DOHH2 (cell line): ENCODE measurements at regions not wholly inside any gene's neighbourhood (a gene's known extent, or its start where the extent isn't known, plus 50 kb on each side); places are given as distances from the start of the nearest gene placed in this dataset.
"Not testable (repeated sequence)": the region's sequence is repeated elsewhere in the genome, so short reads cannot be mapped to it uniquely, and the experiment has no call there.

Source experiments
- H3F3A ChIP-seq: fragments of 200-600 bp; sonication (generic), shearing (Covaris generic); 2 replicates; pipeline ENCODE4 v1.6.0; 2016; ENCODE audit warnings: antibody characterized with exemption, mild to moderate bottlenecking; ENCODE audit not compliant: control insufficient read depth, insufficient read depth
- H3K27ac ChIP-seq: fragments of 200-600 bp; sonication (generic); 2 replicates; pipeline ENCODE4 v1.5.1; 2014; ENCODE audit warnings: low read depth, mild to moderate bottlenecking, low read length, moderate library complexity
- H3K27me3 ChIP-seq: fragments of 200-600 bp; sonication (generic); 2 replicates; pipeline ENCODE4 v1.6.1; 2014; ENCODE audit warnings: mild to moderate bottlenecking, low read length, mixed read lengths; ENCODE audit not compliant: control insufficient read depth
- H3K36me3 ChIP-seq: fragments of 200-600 bp; sonication (generic); 2 replicates; pipeline ENCODE4 v1.6.1; 2014; ENCODE audit warnings: mild to moderate bottlenecking, low read length, moderate library complexity, mixed read lengths; ENCODE audit not compliant: control insufficient read depth
- H3K4me1 ChIP-seq: fragments of 200-600 bp; sonication (generic); 2 replicates; pipeline ENCODE4 v1.6.1; 2014; ENCODE audit warnings: mild to moderate bottlenecking, low read length, mixed read lengths; ENCODE audit not compliant: control insufficient read depth
- H3K4me2 ChIP-seq: fragments of 200-600 bp; sonication (generic); 2 replicates; pipeline ENCODE4 v1.6.0; 2014; ENCODE audit warnings: mild to moderate bottlenecking, low read length, moderate library complexity
- H3K4me3 ChIP-seq: fragments of 200-600 bp; sonication (generic); 2 replicates; pipeline ENCODE4 v1.5.1; 2014; ENCODE audit warnings: mild to moderate bottlenecking, low read length, mixed read lengths
- H3K79me2 ChIP-seq: fragments of 200-600 bp; sonication (generic); 2 replicates; pipeline ENCODE4 v1.6.1; 2014; ENCODE audit warnings: mild to moderate bottlenecking, low read length, mixed read lengths; ENCODE audit not compliant: control insufficient read depth
- H3K9me2 ChIP-seq: fragments of 200-600 bp; sonication (generic); replicated peaks from 2 replicates; pipeline ENCODE4 v1.6.1; 2014; ENCODE audit warnings: mild to moderate bottlenecking, low read length, mixed read lengths; ENCODE audit not compliant: control insufficient read depth
- H3K9me3 ChIP-seq: fragments of 200-600 bp; sonication (generic); 2 replicates; pipeline ENCODE4 v1.6.1; 2014; ENCODE audit warnings: antibody characterized with exemption, low read length, mixed read lengths; ENCODE audit not compliant: control insufficient read depth, insufficient read depth
- H4K20me1 ChIP-seq: fragments of 200-600 bp; sonication (generic); 2 replicates; pipeline ENCODE4 v1.6.0; 2014; ENCODE audit warnings: low read depth, mild to moderate bottlenecking, antibody characterized with exemption, low read length, moderate library complexity; ENCODE audit not compliant: control insufficient read depth, insufficient read depth
- EZH2phosphoT487 ChIP-seq: fragments of 200-600 bp; sonication (generic); IDR thresholded peaks from 2 replicates; pipeline ENCODE4 v1.6.1; 2017; ENCODE audit warnings: borderline replicate concordance, mild to moderate bottlenecking, antibody characterized with exemption, low read length, moderate library complexity, mixed read lengths
- TF ChIP-seq, protein P1 (sequence below): fragments of 200-600 bp; sonication (generic); IDR thresholded peaks from one replicate; pipeline ENCODE4 v1.5.1; 2014; ENCODE audit warnings: antibody characterized with exemption, mild to moderate bottlenecking, low read depth, low read length; ENCODE audit not compliant: poor library complexity, severe bottlenecking

DNA sequence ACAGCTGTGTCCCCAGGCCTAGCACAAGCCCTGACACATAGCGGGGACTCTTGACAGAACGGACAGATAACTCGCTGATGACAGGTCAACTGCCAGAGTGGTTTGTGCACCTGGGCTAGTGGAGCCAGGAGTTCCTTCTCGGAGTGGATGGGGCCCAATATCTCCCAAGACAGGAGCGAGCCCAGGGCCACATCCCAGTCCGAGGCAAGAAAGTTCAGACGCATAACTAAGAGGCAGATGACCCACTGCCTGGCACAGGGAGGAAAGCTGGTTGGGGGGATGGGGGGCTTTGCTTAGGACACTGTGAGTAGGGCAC lies 69.6 kb upstream of the ZNF479 start:
- no peaks in the 10 kb centered on the region for H3K79me2 ChIP-seq
- no peaks in the 10 kb centered on the region for H3K27me3 ChIP-seq
- H3K4me2 ChIP-seq = no peak overlapping the region
- no peaks in the 10 kb centered on the region for H3K9me2 ChIP-seq
- no peak overlapping the region for H3K27ac ChIP-seq
- no peaks in the 10 kb centered on the region for H4K20me1 ChIP-seq
- H3K4me3 ChIP-seq = no peak overlapping the region
- TF ChIP-seq, protein P1, sequence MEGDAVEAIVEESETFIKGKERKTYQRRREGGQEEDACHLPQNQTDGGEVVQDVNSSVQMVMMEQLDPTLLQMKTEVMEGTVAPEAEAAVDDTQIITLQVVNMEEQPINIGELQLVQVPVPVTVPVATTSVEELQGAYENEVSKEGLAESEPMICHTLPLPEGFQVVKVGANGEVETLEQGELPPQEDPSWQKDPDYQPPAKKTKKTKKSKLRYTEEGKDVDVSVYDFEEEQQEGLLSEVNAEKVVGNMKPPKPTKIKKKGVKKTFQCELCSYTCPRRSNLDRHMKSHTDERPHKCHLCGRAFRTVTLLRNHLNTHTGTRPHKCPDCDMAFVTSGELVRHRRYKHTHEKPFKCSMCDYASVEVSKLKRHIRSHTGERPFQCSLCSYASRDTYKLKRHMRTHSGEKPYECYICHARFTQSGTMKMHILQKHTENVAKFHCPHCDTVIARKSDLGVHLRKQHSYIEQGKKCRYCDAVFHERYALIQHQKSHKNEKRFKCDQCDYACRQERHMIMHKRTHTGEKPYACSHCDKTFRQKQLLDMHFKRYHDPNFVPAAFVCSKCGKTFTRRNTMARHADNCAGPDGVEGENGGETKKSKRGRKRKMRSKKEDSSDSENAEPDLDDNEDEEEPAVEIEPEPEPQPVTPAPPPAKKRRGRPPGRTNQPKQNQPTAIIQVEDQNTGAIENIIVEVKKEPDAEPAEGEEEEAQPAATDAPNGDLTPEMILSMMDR = no peak
- no peak for TF ChIP-seq EZH2phosphoT487
- no peaks in the 10 kb centered on the region for H3K4me1 ChIP-seq
- no peaks in the 10 kb centered on the region for H3F3A ChIP-seq
- H3K9me3 ChIP-seq = peaks cover 54% of the 10 kb centered on the region
- H3K36me3 ChIP-seq = no peaks in the 10 kb centered on the region

DNA sequence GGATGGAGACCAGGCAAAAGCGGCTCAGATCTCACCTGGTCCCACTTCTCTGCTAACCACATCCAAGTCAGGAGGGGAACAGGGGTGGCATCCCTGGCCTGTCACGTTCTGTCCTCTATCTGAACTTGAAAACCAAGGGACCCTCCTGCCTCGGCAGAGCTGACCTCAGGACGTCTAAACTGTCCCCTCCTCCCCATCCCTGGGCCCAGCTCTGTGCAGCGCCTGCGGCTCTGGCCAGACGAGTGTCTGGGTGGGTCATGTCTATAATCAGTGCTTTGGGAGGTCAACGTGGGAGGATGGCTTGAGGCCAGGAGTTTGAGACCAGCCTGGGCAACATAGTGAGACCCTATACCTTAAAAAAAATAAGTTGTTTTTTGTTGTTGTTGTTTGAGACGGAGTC lies 70.0 kb upstream of the ZNF479 start:
- H3K9me3 ChIP-seq = peaks cover 54% of the 10 kb centered on the region
- no peaks in the 10 kb centered on the region for H3K27me3 ChIP-seq
- no peaks in the 10 kb centered on the region for H4K20me1 ChIP-seq
- H3K4me1 ChIP-seq = no peaks in the 10 kb centered on the region
- no peak overlapping the region for H3K4me3 ChIP-seq
- H3K9me2 ChIP-seq = no peaks in the 10 kb centered on the region
- no peak overlapping the region for H3K4me2 ChIP-seq
- TF ChIP-seq, protein P1 = no peak
- TF ChIP-seq EZH2phosphoT487 = no peak
- H3F3A ChIP-seq = no peaks in the 10 kb centered on the region
- no peaks in the 10 kb centered on the region for H3K79me2 ChIP-seq
- no peaks in the 10 kb centered on the region for H3K36me3 ChIP-seq
- H3K27ac ChIP-seq = no peak overlapping the region

DNA sequence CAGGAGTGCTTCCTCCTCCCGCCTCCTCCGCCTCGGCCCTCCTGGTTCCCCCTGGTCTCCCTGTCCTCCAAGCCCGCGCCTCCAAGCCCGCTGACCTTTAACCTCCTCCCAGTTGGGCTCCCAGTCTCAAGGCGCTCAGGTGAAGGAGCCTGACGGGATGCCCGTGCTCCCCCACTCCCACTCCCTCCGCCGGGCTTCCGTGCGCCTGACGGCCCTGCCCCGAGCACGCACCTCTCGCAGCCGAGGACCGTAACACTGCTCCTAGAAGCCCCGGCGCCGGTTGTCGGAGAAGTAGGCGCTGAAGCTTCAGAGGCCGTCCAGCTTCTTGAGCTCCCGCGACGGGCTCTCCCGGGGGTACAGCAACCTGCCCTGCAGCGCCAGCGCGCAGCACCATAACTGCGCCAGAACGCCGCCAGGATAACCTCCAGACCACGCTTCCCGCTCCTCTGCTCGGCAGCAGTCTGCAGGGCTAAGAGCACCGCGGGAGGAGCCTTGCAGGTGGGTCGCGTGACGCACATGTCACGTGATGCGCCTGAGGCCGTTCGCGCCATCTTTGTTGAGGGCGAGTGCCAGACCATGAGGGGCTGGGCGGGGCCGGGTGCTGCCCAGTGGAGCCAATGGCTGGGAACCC lies 71.0 kb upstream of the ZNF479 start:
- Histone ChIP-seq H3K36me3 (no peaks in the 10 kb centered on the region), H3K4me2 (no peak overlapping the region), H3K9me2 (no peaks in the 10 kb centered on the region), H3K9me3 (peaks cover 63% of the 10 kb centered on the region), H3K27ac (no peak overlapping the region), H3F3A (no peaks in the 10 kb centered on the region), H3K4me1 (no peaks in the 10 kb centered on the region), H4K20me1 (no peaks in the 10 kb centered on the region), H3K4me3 (no peak overlapping the region), H3K79me2 (no peaks in the 10 kb centered on the region), H3K27me3 (no peaks in the 10 kb centered on the region)
- TF ChIP-seq EZH2phosphoT487 = no peak
- TF ChIP-seq, protein P1 = no peak

DNA sequence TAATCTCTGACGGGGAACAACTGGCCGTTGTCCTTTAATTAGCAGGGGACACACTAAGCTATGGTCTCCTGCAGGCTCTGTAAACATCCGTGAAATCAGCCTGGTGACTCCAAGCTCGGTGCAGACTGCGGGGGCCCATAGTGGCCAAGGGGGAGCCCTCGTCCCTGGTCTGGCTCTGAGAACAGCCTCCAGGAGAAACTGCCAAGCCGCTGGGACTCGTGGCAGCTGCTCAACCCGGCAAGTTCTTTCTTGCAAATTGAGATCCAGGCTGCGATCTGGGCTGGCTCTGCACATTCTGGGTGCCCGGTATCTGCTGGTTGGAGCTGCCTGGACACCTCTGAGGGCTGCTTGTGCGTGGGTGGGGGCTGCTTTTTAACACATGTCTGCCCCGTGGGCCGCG lies 71.6 kb upstream of the ZNF479 start:
- H3F3A ChIP-seq, H3K79me2 ChIP-seq, H3K4me1 ChIP-seq, H4K20me1 ChIP-seq, H3K27me3 ChIP-seq, H3K4me2 ChIP-seq, H3K27ac ChIP-seq, H3K36me3 ChIP-seq, H3K4me3 ChIP-seq, H3K9me2 ChIP-seq: not testable (repeated sequence)
- H3K9me3 ChIP-seq = peaks cover 59% of the 10 kb centered on the region
